Right atrium auricular region (tissue), 2 donors: ENCODE measurements at regions not wholly inside any gene's neighbourhood (a gene's known extent, or its start where the extent isn't known, plus 50 kb on each side); places are given as distances from the start of the nearest gene placed in this dataset.

Experiments used
- DNase-seq: peaks from one replicate; pipeline ENCODE4 v3.0.0-alpha.2; 2019; ENCODE audit warnings: low spot score
- H3K27ac ChIP-seq, 2 donors: fragments of 200-600 bp; sonication (generic); 1 replicate in 1 of 2; 2 replicates in 1 of 2; pipeline ENCODE4 v1.5.1; 2016 to 2019
- H3K27me3 ChIP-seq, 2 donors: fragments of 200-600 bp; sonication (generic); one replicate each; pipeline versions ENCODE4 v1.5.1 to v1.6.0; 2017 to 2019
- H3K36me3 ChIP-seq: fragments of 200-600 bp; sonication (generic); one replicate; pipeline ENCODE4 v1.5.1; 2016
- H3K4me1 ChIP-seq, 2 donors: fragments of 200-600 bp; sonication (generic); one replicate each; pipeline versions ENCODE4 v1.5.1 to v1.6.0; 2017 to 2019
- H3K4me3 ChIP-seq, 2 donors: fragments of 200-600 bp; sonication (generic); 1 replicate in 1 of 2; 2 replicates in 1 of 2; pipeline ENCODE4 v1.5.1; 2017 to 2019; ENCODE audit warnings: mild to moderate bottlenecking in 1 of 2, moderate library complexity in 1 of 2
- H3K9me3 ChIP-seq, 2 donors: fragments of 200-600 bp; sonication (generic); one replicate each; pipeline ENCODE4 v1.5.1; 2019
- CTCF ChIP-seq, 2 donors: fragments of 200-600 bp; sonication (generic); IDR thresholded peaks; one replicate each; pipeline ENCODE4 v1.5.1; 2019; ENCODE audit warnings: antibody characterized with exemption in 2 of 2

GRCh38 chr6:11633741-11634509 lies 96.4 kb downstream of the TMEM170B start:
- Histone ChIP-seq H3K4me1 (no peaks in the 10 kb centered on the region), H3K27ac (no peak overlapping the region), H3K27me3 (no peaks in the 10 kb centered on the region), H3K4me3 (no peak overlapping the region), H3K9me3 (no peaks in the 10 kb centered on the region), H3K36me3 (no peaks in the 10 kb centered on the region)
- DNase-seq, result no peak
- TF ChIP-seq CTCF (IDR thresholded peaks at IDR 0.05), result no peak

- no peak overlapping the region for H3K4me3 ChIP-seq
- no peak overlapping the region for H3K27ac ChIP-seq
- H3K9me3 ChIP-seq, result no peaks in the 10 kb centered on the region
- H3K27me3 ChIP-seq, result no peaks in the 10 kb centered on the region
- no peaks in the 10 kb centered on the region for H3K36me3 ChIP-seq
- TF ChIP-seq CTCF (IDR thresholded peaks at IDR 0.05), result no peak
- H3K4me1 ChIP-seq, result no peaks in the 10 kb centered on the region
- no peak for DNase-seq
These were observed 97.4 kb downstream of the TMEM170B start for GRCh38 chr6:11634948-11635347.

- Histone ChIP-seq H3K4me1 (no peaks in the 10 kb centered on the region), H3K27me3 (no peaks in the 10 kb centered on the region), H3K9me3 (no peaks in the 10 kb centered on the region), H3K4me3 (no peak overlapping the region), H3K27ac (no peak overlapping the region), H3K36me3 (no peaks in the 10 kb centered on the region)
- TF ChIP-seq CTCF (IDR thresholded peaks at IDR 0.05), result no peak
- DNase-seq, result no peak
These were observed 98.6 kb downstream of the TMEM170B start for GRCh38 chr6:11636121-11636520.

GRCh38 chr6:11637266-11637665 lies 99.7 kb downstream of the TMEM170B start:
- Histone ChIP-seq H3K4me3 (no peak overlapping the region), H3K27ac (no peak overlapping the region), H3K27me3 (no peaks in the 10 kb centered on the region), H3K9me3 (no peaks in the 10 kb centered on the region), H3K4me1 (no peaks in the 10 kb centered on the region), H3K36me3 (no peaks in the 10 kb centered on the region)
- TF ChIP-seq CTCF (IDR thresholded peaks at IDR 0.05), result no peak
- no peak for DNase-seq

GRCh38 chr6:11639376-11640235 lies 102.1 kb downstream of the TMEM170B start:
- DNase-seq, result peak; percentile 32
- H3K9me3 ChIP-seq, result no peaks in the 10 kb centered on the region
- H3K27ac ChIP-seq, result no peak overlapping the region
- no peak for TF ChIP-seq CTCF (IDR thresholded peaks at IDR 0.05)
- no peaks in the 10 kb centered on the region for H3K36me3 ChIP-seq
- H3K4me1 ChIP-seq, result no peaks in the 10 kb centered on the region
- no peaks in the 10 kb centered on the region for H3K27me3 ChIP-seq
- H3K4me3 ChIP-seq, result no peak overlapping the region
